GM19240 (cell line): ENCODE measurements at regions not wholly inside any gene's neighbourhood (a gene's known extent, or its start where the extent isn't known, plus 50 kb on each side); places are given as distances from the start of the nearest gene placed in this dataset.

Source experiments
- DNase-seq: peaks from one replicate; pipeline ENCODE4 v3.0.0; 2011; ENCODE audit warnings: low spot score; ENCODE audit not compliant: insufficient read length

- no peak for DNase-seq
Measured at GRCh38 chr5:165874851-165875250, 2369.4 kb downstream of the MAT2B start.

- no peak for DNase-seq
Measured at GRCh38 chr5:165876538-165876937, 2371.1 kb downstream of the MAT2B start.

DNA sequence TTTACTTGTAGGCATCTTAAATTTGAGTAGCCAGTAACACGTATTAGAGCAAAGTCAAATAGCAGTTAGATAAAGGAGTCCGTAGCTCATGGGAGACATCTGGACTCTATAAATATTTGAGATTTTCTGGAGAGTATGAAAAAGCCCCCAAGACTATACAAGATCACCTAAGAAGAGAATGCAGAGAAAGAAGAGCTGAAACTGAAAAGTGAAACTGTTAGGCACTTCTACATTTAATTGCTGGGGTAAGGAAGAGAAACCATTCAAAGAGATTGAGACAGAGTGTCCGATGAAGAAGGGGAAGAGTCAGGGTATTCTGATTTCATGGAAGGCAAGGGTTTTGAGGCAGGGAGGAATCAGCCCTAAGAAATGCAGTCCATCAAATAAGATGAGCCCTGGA, 2372.1 kb downstream of the MAT2B start:
- DNase-seq = no peak

- no peak for DNase-seq
Measured at GRCh38 chr5:165881259-165881658, 2375.8 kb downstream of the MAT2B start.

GRCh38 chr5:165882099-165882498, 2376.7 kb downstream of the MAT2B start:
- no peak for DNase-seq

- DNase-seq = no peak
Measured at GRCh38 chr5:165885623-165886350, 2380.4 kb downstream of the MAT2B start.

GRCh38 chr5:165887147-165887546, 2381.7 kb downstream of the MAT2B start:
- no peak for DNase-seq

- DNase-seq = no peak
Measured at GRCh38 chr5:165892383-165892782, 2387.0 kb downstream of the MAT2B start.

- DNase-seq = no peak
Measured at GRCh38 chr5:165894916-165895315, 2389.5 kb downstream of the MAT2B start.

DNA sequence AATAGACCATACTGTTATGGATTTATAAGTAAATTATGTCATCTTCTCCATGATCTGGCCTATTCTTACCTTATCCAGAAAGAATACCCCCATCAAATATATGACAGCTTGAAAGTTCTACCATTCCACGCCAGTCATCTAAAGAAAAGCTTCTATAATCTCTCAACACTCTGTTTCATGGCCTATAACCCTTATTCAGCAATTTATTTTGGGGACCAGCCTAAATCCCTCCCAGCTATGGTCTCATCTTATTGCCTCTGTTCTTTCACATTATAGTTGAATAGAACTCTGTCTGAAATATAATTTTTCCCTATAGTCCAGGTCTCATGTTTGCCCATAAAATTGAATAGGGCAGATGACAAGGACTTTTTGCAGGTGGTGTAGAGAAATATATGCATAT, 2387.6 kb upstream of the WWC1 start:
- DNase-seq = no peak

GRCh38 chr5:165906871-165907270, 2384.6 kb upstream of the WWC1 start:
- no peak for DNase-seq

- no peak for DNase-seq
Measured at GRCh38 chr5:165913059-165913458, 2378.4 kb upstream of the WWC1 start.

- DNase-seq = no peak
Measured at GRCh38 chr5:165914456-165914855, 2377.0 kb upstream of the WWC1 start.

DNA sequence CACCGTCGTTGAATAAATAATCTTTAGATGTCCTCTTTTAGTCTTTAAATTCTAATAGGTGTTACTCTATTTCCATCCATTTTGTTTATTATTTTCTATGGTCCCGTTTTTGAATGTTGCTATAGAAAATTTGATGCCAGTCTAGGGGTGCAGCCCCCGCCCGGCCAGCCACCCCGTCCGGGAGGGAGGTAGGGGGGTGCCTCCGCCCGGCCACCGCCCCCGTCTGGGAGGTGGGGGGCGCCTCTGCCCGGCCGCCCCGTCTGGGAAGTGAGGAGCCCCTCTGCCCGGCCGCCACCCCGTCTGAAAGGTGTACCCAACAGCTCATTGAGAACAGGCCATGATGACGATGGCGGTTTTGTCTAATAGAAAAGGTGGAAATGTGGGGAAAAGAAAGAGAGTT, 2372.2 kb upstream of the WWC1 start:
- no peak for DNase-seq

GRCh38 chr5:165920655-165921054, 2370.8 kb upstream of the WWC1 start:
- no peak for DNase-seq

DNA sequence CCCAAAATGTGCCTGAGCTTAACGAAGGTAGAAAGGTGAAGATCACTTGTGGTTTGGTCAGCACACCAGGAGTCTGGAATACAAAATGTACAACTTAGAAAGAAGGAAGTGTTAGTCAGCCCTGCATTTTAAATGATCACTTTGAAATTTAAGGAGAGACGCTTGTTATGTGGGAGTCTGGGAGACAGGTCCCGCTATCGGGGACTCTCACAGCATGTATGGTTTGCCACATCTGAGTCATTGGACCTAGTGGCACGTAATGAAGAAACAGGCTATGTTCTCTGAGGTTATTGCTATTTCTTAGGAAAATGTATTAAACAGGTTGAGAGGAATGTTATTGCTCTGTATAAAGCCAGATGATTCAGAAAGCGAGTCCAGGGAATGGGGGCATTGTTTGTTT, 2362.5 kb upstream of the WWC1 start:
- DNase-seq = no peak

GRCh38 chr5:165940541-165940940, 2350.9 kb upstream of the WWC1 start:
- no peak for DNase-seq

DNA sequence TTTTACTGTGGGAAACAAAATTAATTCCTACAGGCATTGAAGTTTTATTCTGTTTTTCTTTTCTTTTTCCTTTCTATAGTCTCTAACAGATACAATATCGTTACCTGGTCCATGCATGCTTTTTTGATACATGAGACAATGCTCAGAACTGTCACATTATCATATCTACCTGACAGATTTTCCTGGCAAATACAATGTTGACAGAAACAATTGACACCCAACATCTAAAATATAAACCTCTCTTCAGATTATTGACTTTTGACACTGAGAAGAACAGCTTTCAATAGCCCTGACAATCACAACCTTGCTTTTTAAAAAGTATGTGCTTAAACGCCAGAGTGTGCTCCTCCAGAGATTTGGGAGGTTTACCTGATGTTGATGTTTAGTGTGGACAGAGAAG, 2334.6 kb upstream of the WWC1 start:
- no peak for DNase-seq

- DNase-seq = no peak
Measured at GRCh38 chr5:165981671-165982070, 2309.8 kb upstream of the WWC1 start.

- no peak for DNase-seq
Measured at GRCh38 chr5:165996201-165996875, 2295.1 kb upstream of the WWC1 start.

DNA sequence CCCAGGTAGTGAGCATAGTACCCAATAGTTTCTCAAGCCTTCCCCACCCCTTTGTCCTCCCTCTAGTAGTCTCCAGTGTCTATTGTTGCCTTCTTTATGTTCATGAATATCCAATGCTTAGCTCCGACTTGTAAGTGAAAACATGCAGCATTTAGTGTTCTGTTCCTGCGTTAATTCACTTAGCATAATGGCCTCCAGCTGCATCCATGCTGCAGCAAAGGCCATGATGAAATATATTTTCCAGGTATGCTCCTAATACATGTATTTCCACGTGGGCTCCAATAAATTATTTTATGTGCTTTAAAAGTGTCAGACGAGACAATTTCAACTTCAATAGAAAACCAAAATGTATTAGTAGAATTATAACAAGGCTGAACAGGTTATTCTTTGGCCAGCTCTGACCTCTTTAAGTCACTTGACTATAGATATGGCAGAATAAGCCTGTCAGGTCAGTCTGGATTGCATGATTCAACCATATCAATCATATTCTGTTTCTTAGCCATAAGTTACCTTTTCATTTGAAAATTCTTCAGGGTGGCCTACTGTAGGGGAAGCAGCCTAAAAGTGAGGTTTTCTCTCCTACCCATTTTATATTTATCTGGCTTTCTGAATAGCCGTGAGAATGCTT, 2291.6 kb upstream of the WWC1 start:
- no peak for DNase-seq

- DNase-seq = no peak
Measured at GRCh38 chr5:166004006-166004405, 2287.4 kb upstream of the WWC1 start.

GRCh38 chr5:166013415-166013814, 2278.0 kb upstream of the WWC1 start:
- DNase-seq = no peak
